T-helper 17 cell (primary cell): ENCODE measurements at regions not wholly inside any gene's neighbourhood (a gene's known extent, or its start where the extent isn't known, plus 50 kb on each side); places are given as distances from the start of the nearest gene placed in this dataset.

Source experiments
- ATAC-seq: fragments of 150-1000 bp; cut with Tn5 transposase; 2 replicates; pipeline ENCODE4 v1.10.0; 2021; ENCODE audit warnings: mild to moderate bottlenecking, moderate library complexity
- DNase-seq, 3 donors: peaks; one replicate each; pipeline versions ENCODE4 v3.0.0 to v3.0.0-alpha.2; 2020 to 2021
- H3K9me3 ChIP-seq: one replicate; pipeline ENCODE4 v1.7.0; 2013; ENCODE audit warnings: low read length, mild to moderate bottlenecking; ENCODE audit not compliant: control insufficient read depth, poor library complexity, severe bottlenecking
- H3K27ac Mint-ChIP-seq: one replicate; pipeline ENCODE4 v1.8.0; 2022; ENCODE audit warnings: mild to moderate bottlenecking, moderate library complexity, mixed read lengths
- H3K27me3 Mint-ChIP-seq: one replicate; pipeline ENCODE4 v1.8.0; 2022; ENCODE audit warnings: mixed read lengths
- H3K36me3 Mint-ChIP-seq: one replicate; pipeline ENCODE4 v1.8.0; 2022; ENCODE audit warnings: low read depth, mixed read lengths
- H3K4me1 Mint-ChIP-seq: one replicate; pipeline ENCODE4 v1.8.0; 2022; ENCODE audit warnings: mild to moderate bottlenecking, mixed read lengths
- H3K4me3 Mint-ChIP-seq: one replicate; pipeline ENCODE4 v1.8.0; 2022; ENCODE audit warnings: mild to moderate bottlenecking, moderate library complexity, mixed read lengths

DNA sequence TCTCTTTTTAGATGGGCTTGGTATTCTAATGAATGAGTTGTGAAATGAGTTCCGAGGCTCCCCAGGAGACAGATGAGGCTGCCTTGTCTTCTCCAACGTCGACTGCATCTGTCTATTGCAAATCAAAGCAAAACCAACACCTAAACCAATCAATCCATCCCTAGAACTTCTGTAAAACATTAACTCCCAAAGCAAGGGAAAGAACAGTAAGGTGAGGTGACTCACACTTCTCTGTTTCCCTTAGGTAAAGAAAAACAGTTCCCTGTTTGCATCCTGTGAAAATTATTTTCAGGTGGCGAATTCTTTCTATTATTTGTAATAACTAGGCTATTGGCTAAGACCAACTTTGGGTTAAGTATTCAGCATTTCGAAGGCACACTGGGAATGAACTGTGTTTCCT, 249.4 kb downstream of the EPHA4 start:
- Mint-ChIP-seq H3K27me3 (peaks cover 21% of the 10 kb centered on the region), H3K27ac (no peak overlapping the region), H3K4me3 (no peak overlapping the region), H3K36me3 (no peaks in the 10 kb centered on the region), H3K4me1 (no peaks in the 10 kb centered on the region)
- DNase-seq: no peak
- ATAC-seq: no peak
- H3K9me3 ChIP-seq: no peaks in the 10 kb centered on the region

DNA sequence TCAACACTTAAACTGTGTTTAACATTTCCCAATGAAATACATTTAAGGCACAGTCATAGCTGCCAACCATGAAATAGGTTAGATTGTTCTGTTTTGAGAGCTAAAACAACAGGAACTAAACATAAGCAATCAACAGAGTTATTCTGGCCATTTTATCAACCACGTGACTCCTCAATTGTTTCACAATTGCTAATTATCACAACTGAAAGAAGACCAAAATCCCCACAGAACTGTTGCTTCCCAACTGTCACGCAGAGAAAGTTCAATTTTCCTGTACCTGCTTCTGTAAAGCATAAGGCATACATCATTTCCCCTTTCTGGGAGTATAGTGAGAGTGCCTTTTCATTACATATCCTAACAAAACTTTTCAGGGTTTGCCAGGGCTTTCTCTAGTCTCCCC, 248.6 kb downstream of the EPHA4 start:
- no peaks in the 10 kb centered on the region for H3K4me1 Mint-ChIP-seq
- H3K27me3 Mint-ChIP-seq: peaks cover 19% of the 10 kb centered on the region
- DNase-seq (no peak), ATAC-seq (no peak)
- H3K4me3 Mint-ChIP-seq: no peak overlapping the region
- H3K36me3 Mint-ChIP-seq: no peaks in the 10 kb centered on the region
- no peak overlapping the region for H3K27ac Mint-ChIP-seq
- no peaks in the 10 kb centered on the region for H3K9me3 ChIP-seq

DNA sequence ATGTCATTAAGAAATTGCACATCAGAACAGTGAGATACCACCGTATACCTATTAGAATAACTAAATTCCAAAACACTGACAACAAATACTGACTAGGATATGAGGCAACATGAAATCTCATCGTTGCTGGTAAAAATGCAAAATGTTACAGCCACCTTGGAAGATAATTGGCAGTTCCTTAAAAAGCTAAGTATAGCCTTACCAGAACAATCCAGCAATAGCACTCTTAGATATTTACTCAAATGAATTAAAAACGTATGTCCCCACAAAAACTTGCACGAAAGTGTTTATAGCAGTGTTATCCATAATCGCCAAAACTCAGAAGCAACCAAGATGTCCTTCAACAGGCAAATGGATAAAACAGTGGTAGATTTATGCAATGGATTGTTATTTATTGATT, 241.7 kb downstream of the EPHA4 start:
- ATAC-seq (no peak), DNase-seq (no peak)
- no peaks in the 10 kb centered on the region for H3K4me1 Mint-ChIP-seq
- no peak overlapping the region for H3K4me3 Mint-ChIP-seq
- H3K36me3 Mint-ChIP-seq: no peaks in the 10 kb centered on the region
- no peaks in the 10 kb centered on the region for H3K9me3 ChIP-seq
- no peak overlapping the region for H3K27ac Mint-ChIP-seq
- H3K27me3 Mint-ChIP-seq: peaks cover 6% of the 10 kb centered on the region

DNA sequence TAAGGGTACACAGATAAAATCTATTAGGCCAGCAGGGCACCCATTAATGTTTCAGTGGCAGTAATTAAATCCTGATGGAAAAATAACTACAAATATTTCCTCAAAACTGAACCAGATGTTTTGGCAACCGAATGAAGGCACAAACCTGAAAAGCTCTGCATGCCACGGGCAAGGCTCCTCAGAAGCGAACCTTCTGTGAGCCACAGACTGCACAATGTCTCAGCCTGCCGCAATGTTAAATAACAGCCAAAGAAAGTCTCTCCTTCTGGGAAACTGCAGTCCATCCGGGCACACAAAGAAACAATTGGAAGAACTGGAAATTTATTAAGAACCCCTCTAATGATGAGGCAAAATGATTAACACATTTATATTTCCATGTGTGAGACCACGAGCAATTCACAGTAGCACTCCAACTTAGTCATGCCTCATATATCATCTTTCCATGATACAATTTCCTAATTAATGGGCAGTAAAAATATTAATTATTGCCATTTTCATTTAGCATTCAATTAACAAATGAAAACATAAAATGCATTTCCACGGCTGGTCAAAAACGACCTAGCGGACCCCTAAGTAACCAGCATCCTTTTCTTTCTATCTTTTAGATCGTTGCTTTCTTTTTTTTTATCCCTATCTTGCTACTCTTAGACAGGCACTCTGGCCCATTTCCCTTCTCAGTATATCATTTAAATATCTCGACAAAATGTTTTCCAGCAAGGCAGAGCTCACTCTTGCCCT, 237.5 kb downstream of the EPHA4 start:
- no peaks in the 10 kb centered on the region for H3K36me3 Mint-ChIP-seq
- DNase-seq (no peak), ATAC-seq (no peak)
- no peaks in the 10 kb centered on the region for H3K9me3 ChIP-seq
- no peaks in the 10 kb centered on the region for H3K4me1 Mint-ChIP-seq
- H3K4me3 Mint-ChIP-seq: no peak overlapping the region
- H3K27me3 Mint-ChIP-seq: peaks cover 10% of the 10 kb centered on the region
- no peak overlapping the region for H3K27ac Mint-ChIP-seq

DNA sequence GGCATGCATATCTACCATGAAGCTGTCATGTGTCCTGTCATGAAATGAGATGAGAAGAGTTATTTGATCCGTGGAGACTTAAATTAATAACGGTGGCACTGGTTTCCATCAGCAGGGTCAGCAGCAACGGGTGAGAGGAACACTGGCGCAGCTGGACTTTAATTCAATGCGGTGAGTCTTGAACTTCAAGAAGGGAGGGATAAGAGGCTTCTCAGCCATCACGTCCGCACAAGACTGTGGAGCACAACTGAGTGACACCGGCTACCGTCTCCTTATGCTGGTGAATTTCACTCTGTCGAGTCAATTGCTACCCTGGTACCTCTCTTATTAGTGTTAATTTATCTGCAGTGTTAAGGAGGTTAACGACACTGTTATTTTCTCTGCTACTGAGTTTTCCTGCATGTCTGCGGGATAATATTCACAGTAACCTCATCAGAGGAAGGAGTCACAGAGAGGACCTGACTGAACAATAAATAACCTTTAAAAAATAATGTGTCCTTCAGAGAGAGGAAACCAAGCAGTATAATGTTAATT, 236.8 kb downstream of the EPHA4 start:
- Mint-ChIP-seq H3K27me3 (peaks cover 10% of the 10 kb centered on the region), H3K4me1 (no peaks in the 10 kb centered on the region), H3K4me3 (no peak overlapping the region), H3K36me3 (no peaks in the 10 kb centered on the region), H3K27ac (no peak overlapping the region)
- no peaks in the 10 kb centered on the region for H3K9me3 ChIP-seq
- DNase-seq (no peak), ATAC-seq (no peak)

DNA sequence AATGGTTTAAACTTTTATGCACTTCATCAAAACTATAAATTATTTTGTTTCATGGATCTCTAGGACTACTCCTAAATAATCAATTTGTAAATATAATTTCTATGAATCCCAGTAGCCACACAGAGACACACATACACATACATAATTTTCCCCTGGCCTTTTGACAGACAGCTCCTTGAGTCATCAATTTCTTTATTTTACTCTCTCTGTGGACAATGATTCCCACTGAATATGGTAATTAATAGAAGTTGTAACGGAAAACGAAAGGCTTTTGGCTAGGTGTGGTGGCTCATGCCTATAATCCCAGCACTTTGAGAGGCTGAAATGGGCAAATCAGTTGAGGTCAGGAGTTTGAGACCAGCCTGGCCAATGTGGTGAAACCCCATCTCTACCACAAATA, 235.1 kb downstream of the EPHA4 start:
- peaks cover 10% of the 10 kb centered on the region for H3K27me3 Mint-ChIP-seq
- H3K4me3 Mint-ChIP-seq: no peak overlapping the region
- H3K27ac Mint-ChIP-seq: no peak overlapping the region
- ATAC-seq (no peak), DNase-seq (no peak)
- no peaks in the 10 kb centered on the region for H3K9me3 ChIP-seq
- no peaks in the 10 kb centered on the region for H3K4me1 Mint-ChIP-seq
- no peaks in the 10 kb centered on the region for H3K36me3 Mint-ChIP-seq

DNA sequence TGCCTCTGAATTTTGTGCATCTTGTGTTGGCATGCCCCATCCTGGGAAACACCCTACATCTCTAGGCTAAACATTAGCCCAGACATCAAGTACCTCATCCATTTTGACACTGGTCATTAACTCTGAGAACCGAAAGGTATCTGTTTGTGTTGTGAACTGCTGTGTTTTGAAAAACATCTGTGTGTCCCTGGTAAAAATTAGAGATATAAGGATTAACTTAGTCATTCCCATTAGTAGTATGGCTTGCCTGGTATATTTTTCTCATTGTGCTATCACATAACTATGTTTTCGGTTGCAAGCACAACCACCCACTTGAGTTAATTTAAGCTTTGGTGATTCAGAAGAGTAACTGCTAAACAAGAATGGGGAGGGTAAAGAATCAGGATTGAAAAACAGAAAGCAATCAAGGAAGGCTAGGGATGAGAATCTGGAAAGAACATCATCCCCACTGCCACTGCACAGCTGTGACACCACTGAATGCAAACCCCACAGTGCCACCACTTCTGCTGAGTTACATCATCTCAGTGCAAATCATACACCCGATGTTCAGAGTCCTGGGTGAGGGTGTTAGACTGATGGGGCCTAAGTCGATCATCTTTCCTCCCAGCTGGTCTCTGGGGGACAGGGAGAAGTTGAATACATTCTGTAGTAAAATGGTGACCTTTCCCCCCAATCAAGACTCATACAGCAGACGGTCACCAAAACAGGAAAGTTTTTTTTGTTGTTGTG, 234.0 kb downstream of the EPHA4 start:
- ATAC-seq (no peak), DNase-seq (no peak)
- Mint-ChIP-seq H3K4me1 (no peaks in the 10 kb centered on the region), H3K27ac (no peak overlapping the region), H3K36me3 (no peaks in the 10 kb centered on the region), H3K27me3 (peaks cover 10% of the 10 kb centered on the region), H3K4me3 (no peak overlapping the region)
- no peaks in the 10 kb centered on the region for H3K9me3 ChIP-seq

DNA sequence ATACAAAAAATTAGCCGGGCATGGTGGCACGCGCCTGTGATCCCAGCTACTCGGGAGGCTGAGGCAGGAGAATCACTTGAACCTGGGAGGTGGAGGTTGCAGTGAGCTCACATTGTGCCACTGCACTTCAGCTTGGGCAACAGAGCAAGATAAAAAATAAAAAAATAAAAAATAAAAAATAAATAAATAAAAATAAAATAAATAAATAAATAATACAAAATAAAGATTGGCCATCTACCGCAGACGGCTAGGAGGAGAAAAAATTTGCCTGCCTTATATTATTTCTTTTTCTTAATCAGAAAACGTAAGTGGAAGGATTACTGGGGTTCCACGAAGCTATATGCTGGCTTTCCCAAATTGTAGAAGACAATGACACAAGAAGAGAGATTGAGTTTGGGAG, 229.7 kb downstream of the EPHA4 start:
- Mint-ChIP-seq H3K27ac (no peak overlapping the region), H3K4me1 (no peaks in the 10 kb centered on the region), H3K4me3 (no peak overlapping the region), H3K27me3 (no peaks in the 10 kb centered on the region), H3K36me3 (no peaks in the 10 kb centered on the region)
- ATAC-seq: no peak
- no peak for DNase-seq
- H3K9me3 ChIP-seq: no peaks in the 10 kb centered on the region

DNA sequence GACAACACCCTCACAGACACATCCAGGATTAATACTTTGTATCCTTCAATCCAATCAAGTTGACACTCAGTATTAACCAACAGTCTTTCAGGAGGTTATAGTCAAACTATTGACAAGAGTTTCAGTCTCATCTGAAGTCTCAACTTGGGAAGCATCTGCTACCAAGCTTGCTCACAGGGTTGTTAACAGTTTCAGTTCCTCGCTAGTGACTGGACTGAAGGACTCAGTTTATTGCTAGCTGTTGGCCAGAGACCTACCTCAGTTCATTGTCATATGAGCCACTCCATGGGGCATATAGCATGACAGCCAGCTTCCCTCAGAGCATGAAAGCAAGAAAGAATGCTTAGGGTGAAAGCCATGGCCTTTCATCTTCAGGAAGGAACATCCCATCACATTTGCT, 228.6 kb downstream of the EPHA4 start:
- DNase-seq: no peak
- H3K4me3 Mint-ChIP-seq: no peak overlapping the region
- H3K36me3 Mint-ChIP-seq: no peaks in the 10 kb centered on the region
- H3K4me1 Mint-ChIP-seq: no peaks in the 10 kb centered on the region
- no peaks in the 10 kb centered on the region for H3K27me3 Mint-ChIP-seq
- no peaks in the 10 kb centered on the region for H3K9me3 ChIP-seq
- H3K27ac Mint-ChIP-seq: no peak overlapping the region
- ATAC-seq: no peak

DNA sequence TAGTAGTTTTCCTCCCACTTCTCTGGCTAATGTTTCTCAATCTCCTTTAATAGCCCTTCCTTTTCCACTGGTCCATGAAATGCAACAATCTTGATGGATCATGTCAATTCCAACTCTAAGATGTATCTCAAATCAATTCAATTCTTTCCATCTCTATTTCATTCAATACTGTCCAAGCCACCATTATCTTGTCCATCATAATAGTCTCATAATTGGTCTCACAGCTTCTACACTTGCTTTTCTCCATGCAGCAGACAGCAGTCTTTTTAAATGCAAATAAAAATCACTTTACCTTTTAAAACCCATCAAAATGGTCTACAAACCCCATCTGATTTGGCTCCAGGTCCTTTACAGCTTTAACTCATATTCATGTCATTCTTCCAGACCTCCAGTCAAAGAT, 226.6 kb downstream of the EPHA4 start:
- H3K4me3 Mint-ChIP-seq: no peak overlapping the region
- no peak overlapping the region for H3K27ac Mint-ChIP-seq
- no peaks in the 10 kb centered on the region for H3K9me3 ChIP-seq
- no peaks in the 10 kb centered on the region for H3K36me3 Mint-ChIP-seq
- no peaks in the 10 kb centered on the region for H3K4me1 Mint-ChIP-seq
- no peak for ATAC-seq
- H3K27me3 Mint-ChIP-seq: no peaks in the 10 kb centered on the region
- DNase-seq: no peak

DNA sequence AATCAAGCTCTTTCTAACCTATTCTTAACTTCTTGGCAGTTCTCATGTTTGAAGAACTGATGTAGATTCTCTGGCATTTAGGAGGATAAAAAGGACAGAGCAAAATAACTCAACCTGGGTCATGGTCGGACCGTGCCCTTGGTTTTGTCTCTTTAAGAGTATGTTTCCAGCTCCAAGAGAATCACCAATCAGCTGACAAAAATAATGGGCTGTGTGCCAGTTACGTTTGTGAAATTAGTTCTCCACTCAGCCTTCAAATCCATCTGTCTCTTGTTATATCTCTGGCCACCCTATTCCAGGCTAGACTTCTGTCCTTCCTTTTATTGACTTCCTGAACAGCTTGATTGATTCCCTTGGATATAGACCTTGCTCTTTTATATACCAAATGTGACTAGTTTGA, 225.7 kb downstream of the EPHA4 start:
- no peaks in the 10 kb centered on the region for H3K9me3 ChIP-seq
- no peak overlapping the region for H3K27ac Mint-ChIP-seq
- H3K4me1 Mint-ChIP-seq: no peaks in the 10 kb centered on the region
- no peaks in the 10 kb centered on the region for H3K27me3 Mint-ChIP-seq
- no peak for DNase-seq
- no peak for ATAC-seq
- no peak overlapping the region for H3K4me3 Mint-ChIP-seq
- H3K36me3 Mint-ChIP-seq: no peaks in the 10 kb centered on the region

DNA sequence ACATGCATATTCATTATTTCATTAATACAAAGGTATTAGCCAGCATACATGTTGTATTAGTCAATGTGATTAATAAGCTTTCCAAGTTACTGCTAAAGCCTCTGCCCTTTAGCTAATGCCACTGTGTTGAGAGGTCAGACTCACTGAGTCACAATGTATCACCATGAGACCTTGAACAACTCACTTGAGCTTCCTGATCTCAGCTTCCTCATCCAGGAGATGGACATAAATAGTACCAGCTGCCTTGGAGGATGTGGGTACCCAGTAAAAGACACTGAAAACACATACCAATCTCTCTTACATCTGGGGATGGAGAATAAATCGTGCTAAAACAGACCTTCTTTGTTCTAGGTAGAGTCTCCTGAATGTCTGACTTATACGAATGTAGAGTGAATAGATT, 224.6 kb downstream of the EPHA4 start:
- no peaks in the 10 kb centered on the region for H3K9me3 ChIP-seq
- Mint-ChIP-seq H3K27me3 (peaks cover 2% of the 10 kb centered on the region), H3K4me3 (no peak overlapping the region), H3K4me1 (no peaks in the 10 kb centered on the region), H3K27ac (no peak overlapping the region), H3K36me3 (no peaks in the 10 kb centered on the region)
- ATAC-seq: no peak
- DNase-seq: no peak

DNA sequence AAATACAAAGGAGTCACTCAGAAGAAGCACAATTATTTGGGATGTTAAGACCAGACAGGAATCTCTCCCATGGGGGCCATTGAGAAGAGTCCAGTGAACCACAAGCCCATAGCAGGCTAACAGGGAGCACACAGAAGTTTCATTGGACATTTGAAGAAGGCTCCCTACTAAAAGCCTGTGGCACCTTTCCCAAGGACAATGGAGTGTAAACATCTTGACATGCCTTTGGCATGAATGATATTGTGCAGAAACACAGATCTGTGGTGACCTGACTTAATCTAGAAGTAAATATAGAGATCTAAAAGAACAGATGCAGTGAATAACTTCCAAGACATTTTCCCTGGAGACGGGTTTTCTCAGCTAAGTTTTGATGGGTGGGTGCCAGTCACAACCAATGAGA, 221.5 kb downstream of the EPHA4 start:
- no peaks in the 10 kb centered on the region for H3K36me3 Mint-ChIP-seq

DNA sequence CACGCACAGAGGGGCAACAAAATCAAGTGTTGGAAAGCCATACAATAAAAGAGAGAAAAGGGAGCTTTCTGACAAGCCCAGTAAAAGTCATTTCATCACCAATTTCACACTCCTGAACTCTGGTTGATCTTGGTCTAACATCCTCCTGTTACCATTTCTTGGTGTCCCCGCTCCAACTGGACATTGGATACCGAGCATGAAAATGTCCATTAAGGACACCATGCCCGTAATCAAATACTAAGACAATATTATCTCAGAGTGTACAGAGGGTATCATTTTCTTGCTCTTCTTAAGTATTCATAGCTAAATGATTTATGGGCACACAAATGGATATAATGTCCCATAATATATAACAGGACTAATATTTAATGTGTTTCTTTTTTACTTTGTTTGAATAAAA, 218.9 kb downstream of the EPHA4 start:
- Mint-ChIP-seq H3K4me3 (no peak overlapping the region), H3K36me3 (no peaks in the 10 kb centered on the region), H3K4me1 (no peaks in the 10 kb centered on the region), H3K27me3 (peaks cover 10% of the 10 kb centered on the region), H3K27ac (no peak overlapping the region)
- DNase-seq (no peak), ATAC-seq (no peak)
- no peaks in the 10 kb centered on the region for H3K9me3 ChIP-seq

More for the DNA sequence above, 221.5 kb downstream of the EPHA4 start:
- Mint-ChIP-seq H3K4me3 (no peak overlapping the region), H3K4me1 (no peaks in the 10 kb centered on the region), H3K27me3 (peaks cover 10% of the 10 kb centered on the region), H3K27ac (no peak overlapping the region)
- DNase-seq (no peak), ATAC-seq (no peak)
- H3K9me3 ChIP-seq: no peaks in the 10 kb centered on the region
